Stomach (tissue), 4 donors: ENCODE measurements at regions not wholly inside any gene's neighbourhood (a gene's known extent, or its start where the extent isn't known, plus 50 kb on each side); places are given as distances from the start of the nearest gene placed in this dataset.

Source experiments
- POLR2A ChIP-seq, 4 donors: fragments of 450-650 bp; IDR thresholded peaks; one replicate each; pipeline ENCODE4 v1.6.1; 2016; ENCODE audit warnings: antibody characterized with exemption in 4 of 4, control low read depth in 2 of 4, mild to moderate bottlenecking in 1 of 4, moderate library complexity in 1 of 4
- TF ChIP-seq, protein P1 (sequence below), 7 experiments: fragments of 450-650 bp in 4 of 7; fragments of 200-600 bp in 3 of 7; sonication (generic) in 3 of 7; IDR thresholded peaks; one replicate each; pipeline ENCODE4 v1.5.1; 2016 to 2019; ENCODE audit warnings: antibody characterized with exemption in 7 of 7, control low read depth in 2 of 7, mild to moderate bottlenecking in 1 of 7

DNA sequence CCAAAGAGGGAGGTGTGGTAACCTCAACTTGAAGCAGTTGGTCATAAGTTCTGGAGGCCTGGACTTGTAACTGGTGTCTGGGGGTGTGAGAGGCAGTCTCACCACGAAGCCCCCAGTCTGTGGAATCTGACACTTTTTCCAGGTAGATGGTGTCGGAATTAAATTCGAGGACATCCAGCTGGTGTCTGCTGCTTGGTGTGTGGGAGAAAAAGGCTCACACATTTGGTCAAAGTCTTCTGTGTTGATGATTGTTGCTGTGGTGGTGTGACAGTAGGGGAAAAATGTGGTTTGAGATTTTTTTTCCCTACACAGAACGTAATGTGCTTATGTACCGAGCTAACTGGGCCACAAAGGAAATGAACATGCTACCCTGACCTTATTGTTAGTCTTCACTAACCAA, 251.9 kb downstream of the MAT2B start:
- TF ChIP-seq POLR2A (IDR thresholded peaks at IDR 0.05), result no peak
- TF ChIP-seq, protein P1, sequence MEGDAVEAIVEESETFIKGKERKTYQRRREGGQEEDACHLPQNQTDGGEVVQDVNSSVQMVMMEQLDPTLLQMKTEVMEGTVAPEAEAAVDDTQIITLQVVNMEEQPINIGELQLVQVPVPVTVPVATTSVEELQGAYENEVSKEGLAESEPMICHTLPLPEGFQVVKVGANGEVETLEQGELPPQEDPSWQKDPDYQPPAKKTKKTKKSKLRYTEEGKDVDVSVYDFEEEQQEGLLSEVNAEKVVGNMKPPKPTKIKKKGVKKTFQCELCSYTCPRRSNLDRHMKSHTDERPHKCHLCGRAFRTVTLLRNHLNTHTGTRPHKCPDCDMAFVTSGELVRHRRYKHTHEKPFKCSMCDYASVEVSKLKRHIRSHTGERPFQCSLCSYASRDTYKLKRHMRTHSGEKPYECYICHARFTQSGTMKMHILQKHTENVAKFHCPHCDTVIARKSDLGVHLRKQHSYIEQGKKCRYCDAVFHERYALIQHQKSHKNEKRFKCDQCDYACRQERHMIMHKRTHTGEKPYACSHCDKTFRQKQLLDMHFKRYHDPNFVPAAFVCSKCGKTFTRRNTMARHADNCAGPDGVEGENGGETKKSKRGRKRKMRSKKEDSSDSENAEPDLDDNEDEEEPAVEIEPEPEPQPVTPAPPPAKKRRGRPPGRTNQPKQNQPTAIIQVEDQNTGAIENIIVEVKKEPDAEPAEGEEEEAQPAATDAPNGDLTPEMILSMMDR (IDR thresholded peaks at IDR 0.05), result no peak
